ENCODE measurements at regions not wholly inside any gene's neighbourhood (a gene's known extent, or its start where the extent isn't known, plus 50 kb on each side); places are given as distances from the start of the nearest gene placed in this dataset.
A peak's percentile ranks its signal among the peaks of the same experiment; 100 is the strongest.
"Not testable (repeated sequence)": the region's sequence is repeated elsewhere in the genome, so short reads cannot be mapped to it uniquely, and the experiment has no call there.

- no peak for DNase-seq
Observed at GRCh38 chr4:14336656-14337055, 665.6 kb upstream of the CPEB2 start.

GRCh38 chr4:14337892-14338584 lies 664.2 kb upstream of the CPEB2 start:
- DNase-seq, result no peak

- DNase-seq, result no peak
Observed at GRCh38 chr4:14338585-14339265, 663.6 kb upstream of the CPEB2 start.

- DNase-seq, result no peak
Observed at GRCh38 chr4:14339715-14340114, 662.6 kb upstream of the CPEB2 start.

GRCh38 chr4:14340321-14340720 lies 662.0 kb upstream of the CPEB2 start:
- DNase-seq, result no peak

- DNase-seq, result no peak
Observed at GRCh38 chr4:14343961-14344360, 658.3 kb upstream of the CPEB2 start.

GRCh38 chr4:14345356-14345775 lies 656.9 kb upstream of the CPEB2 start:
- DNase-seq, result no peak

- DNase-seq, result no peak
Observed at GRCh38 chr4:14347526-14347925, 654.8 kb upstream of the CPEB2 start.

- no peak for DNase-seq
Observed at GRCh38 chr4:14348506-14348905, 653.8 kb upstream of the CPEB2 start.

- not testable (repeated sequence) for DNase-seq
Observed at GRCh38 chr4:14358544-14359160, 643.6 kb upstream of the CPEB2 start.

- DNase-seq, result no peak
Observed at GRCh38 chr4:14359991-14360390, 642.3 kb upstream of the CPEB2 start.

- no peak for DNase-seq
Observed at GRCh38 chr4:14361084-14361483, 641.2 kb upstream of the CPEB2 start.

- no peak for DNase-seq
Observed at GRCh38 chr4:14362385-14362784, 639.9 kb upstream of the CPEB2 start.

GRCh38 chr4:14364953-14365536 lies 637.2 kb upstream of the CPEB2 start:
- DNase-seq, result no peak

- peak; percentile 2 for DNase-seq
Observed at GRCh38 chr4:14368391-14368790, 633.9 kb upstream of the CPEB2 start.

GRCh38 chr4:14371131-14371530 lies 631.1 kb upstream of the CPEB2 start:
- peak; percentile 12 for DNase-seq

GRCh38 chr4:14375816-14376215 lies 626.5 kb upstream of the CPEB2 start:
- no peak for DNase-seq

- no peak for DNase-seq
Observed at GRCh38 chr4:14379183-14379582, 623.1 kb upstream of the CPEB2 start.

GRCh38 chr4:14383652-14384051 lies 618.6 kb upstream of the CPEB2 start:
- no peak for DNase-seq

- no peak for DNase-seq
Observed at GRCh38 chr4:14384824-14385223, 617.5 kb upstream of the CPEB2 start.

GRCh38 chr4:14386196-14386595 lies 616.1 kb upstream of the CPEB2 start:
- DNase-seq, result no peak

- no peak for DNase-seq
Observed at GRCh38 chr4:14387647-14388046, 614.6 kb upstream of the CPEB2 start.

GRCh38 chr4:14392378-14392777 lies 609.9 kb upstream of the CPEB2 start:
- no peak for DNase-seq

- no peak for DNase-seq
Observed at GRCh38 chr4:14396183-14396582, 606.1 kb upstream of the CPEB2 start.
